Adrenal gland (tissue), 9 donors: ENCODE measurements at regions not wholly inside any gene's neighbourhood (a gene's known extent, or its start where the extent isn't known, plus 50 kb on each side); places are given as distances from the start of the nearest gene placed in this dataset.

Experiments used
- DNase-seq, 7 donors: peaks; one replicate each; pipeline ENCODE4 v3.0.0-alpha.2; 2019 to 2020
- H3K27ac ChIP-seq, 5 donors: fragments of 200-600 bp; sonication (generic) in 4 of 5; 1 replicate in 3 of 5; 2 replicates in 2 of 5; pipeline versions ENCODE4 v1.5.1 to v1.8.0; 2016 to 2020; ENCODE audit warnings: mild to moderate bottlenecking in 1 of 5
- H3K27me3 ChIP-seq: fragments of 200-600 bp; 2 replicates; pipeline ENCODE4 v1.8.0; 2021
- H3K36me3 ChIP-seq, 2 donors: fragments of 200-600 bp; replicated peaks in 1 of 2; 1 replicate in 1 of 2; 2 replicates in 1 of 2; pipeline versions ENCODE4 v1.5.1 to v1.8.0; 2018 to 2022
- H3K4me1 ChIP-seq, 2 donors: fragments of 200-600 bp; replicated peaks in 1 of 2; 1 replicate in 1 of 2; 2 replicates in 1 of 2; pipeline versions ENCODE4 v1.5.1 to v1.8.0; 2018 to 2021
- H3K4me3 ChIP-seq, 4 donors: fragments of 200-600 bp; sonication (generic) in 3 of 4; one replicate each; pipeline ENCODE4 v1.5.1; 2016 to 2018
- H3K9me3 ChIP-seq, 3 donors: fragments of 200-600 bp; sonication (generic) in 1 of 3; replicated peaks in 1 of 3; 1 replicate in 2 of 3; 2 replicates in 1 of 3; pipeline versions ENCODE4 v1.5.1 to v1.8.0; 2016 to 2021
- CTCF ChIP-seq, 6 experiments: fragments of 450-650 bp in 4 of 6; fragments of 200-600 bp in 2 of 6; sonication (generic) in 1 of 6; IDR thresholded peaks; 1 replicate in 5 of 6; 2 replicates in 1 of 6; pipeline versions ENCODE4 v1.5.1 to v1.8.0; 2016 to 2021; ENCODE audit warnings: antibody characterized with exemption in 6 of 6, mild to moderate bottlenecking in 2 of 6, moderate library complexity in 1 of 6
- POLR2A ChIP-seq, 2 donors: fragments of 450-650 bp; IDR thresholded peaks; one replicate each; pipeline ENCODE4 v1.6.1; 2017; ENCODE audit warnings: antibody characterized with exemption in 2 of 2, mild to moderate bottlenecking in 2 of 2, moderate library complexity in 1 of 2
- WGBS, 4 donors: extraction: QIAGEN DNeasy Blood & Tissue Kit in 2 of 4; methylation state at CpG; one replicate each; pipeline versions ENCODE4 v1.1.5 to v1.1.7; 2013 to 2017; 5-methylcytosine and 5-hydroxymethylcytosine counted together
- intact Hi-C, 2 donors: fragments of 100-400 bp; cut with DNase I; formaldehyde crosslinking; loops; one replicate each; pipeline versions ENCODE4 v1.14.1 to v1.15.0; 2022 to 2023
- donor health status: healthy with polysubstance abuse.
- donor health status: Bipolar disorder and iron deficiency.
- donor health status: DM: yes; HTN: yes; CAD: no.
- donor health status: DM: no; HTN: no; CAD: no.
- donor health status: DM: no; HTN: no; CAD: no.

DNA sequence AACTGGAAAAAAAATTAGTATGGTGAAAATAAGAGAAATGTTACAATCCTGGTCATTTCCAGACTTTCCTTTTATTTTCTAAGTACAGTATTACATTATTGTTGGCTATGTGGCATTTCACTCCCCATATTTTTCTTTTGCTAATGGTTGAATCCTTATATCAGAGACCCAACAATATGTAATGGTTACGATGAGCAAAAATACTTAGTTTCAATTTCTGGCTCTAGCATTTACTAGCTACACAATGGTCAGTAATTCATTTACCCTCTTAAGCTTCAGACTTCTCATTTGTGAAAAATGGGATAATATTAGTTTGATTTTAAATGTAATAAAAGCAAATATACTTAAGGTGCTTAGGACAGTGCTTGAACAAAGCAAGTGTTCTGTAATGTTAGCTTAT is 942.9 kb upstream of the PABPC4L start:
- DNase-seq = no peak
- H3K9me3 ChIP-seq = peaks cover 0 to 4% (median 0%) of the 10 kb centered on the region in 3 donors
- no peak for TF ChIP-seq POLR2A (IDR thresholded peaks at IDR 0.05)
- TF ChIP-seq CTCF (IDR thresholded peaks at IDR 0.05) = no peak
- no peaks in the 10 kb centered on the region for H3K4me1 ChIP-seq
- intact Hi-C loops = no loop called here
- H3K4me3 ChIP-seq = no peak overlapping the region
- 81 to 86% (median 84%) methylated on average over 1 of the region's 1 CpG for WGBS, 4 donors
- no peaks in the 10 kb centered on the region for H3K27me3 ChIP-seq
- H3K36me3 ChIP-seq = no peaks in the 10 kb centered on the region
- H3K27ac ChIP-seq = no peak overlapping the region

- TF ChIP-seq CTCF (IDR thresholded peaks at IDR 0.05) (no peak), POLR2A (IDR thresholded peaks at IDR 0.05) (no peak)
- Histone ChIP-seq H3K9me3 (no peaks in the 10 kb centered on the region), H3K4me1 (no peaks in the 10 kb centered on the region), H3K36me3 (no peaks in the 10 kb centered on the region), H3K27ac (no peak overlapping the region), H3K4me3 (no peak overlapping the region), H3K27me3 (no peaks in the 10 kb centered on the region)
- intact Hi-C loops = no loop called here
- DNase-seq = no peak
These were observed 922.6 kb upstream of the PABPC4L start for GRCh38 chr4:135124196-135124595.

DNA sequence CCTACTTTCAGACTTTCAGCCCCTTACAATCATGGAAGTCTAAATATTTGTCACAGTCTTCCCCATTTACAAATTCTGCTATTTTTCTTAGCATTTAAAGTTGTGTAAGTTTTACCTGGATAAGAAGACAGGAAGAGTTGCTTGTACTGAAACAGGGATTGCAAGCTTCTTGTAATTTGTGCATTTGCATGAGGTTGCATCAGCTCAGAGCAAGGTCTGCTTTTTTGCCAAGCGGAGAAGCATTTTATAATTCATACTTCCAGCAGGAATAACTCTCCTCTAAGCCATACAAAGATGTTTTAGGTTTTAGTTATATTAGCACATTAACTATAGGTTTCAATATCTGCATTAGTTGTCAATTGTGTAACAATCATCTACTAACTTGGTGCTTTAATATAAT is 922.0 kb upstream of the PABPC4L start:
- Histone ChIP-seq H3K36me3 (no peaks in the 10 kb centered on the region), H3K9me3 (no peaks in the 10 kb centered on the region), H3K4me3 (no peak overlapping the region), H3K4me1 (no peaks in the 10 kb centered on the region), H3K27me3 (no peaks in the 10 kb centered on the region), H3K27ac (no peak overlapping the region)
- intact Hi-C loops = no loop called here
- DNase-seq = no peak
- no peak for TF ChIP-seq POLR2A (IDR thresholded peaks at IDR 0.05)
- 91 to 97% (median 94%) methylated on average over 1 of the region's 1 CpG for WGBS, 4 donors

- H3K27ac ChIP-seq = no peak overlapping the region
- H3K4me3 ChIP-seq = no peak overlapping the region
- TF ChIP-seq CTCF (IDR thresholded peaks at IDR 0.05) (no peak), POLR2A (IDR thresholded peaks at IDR 0.05) (no peak)
- H3K9me3 ChIP-seq = no peaks in the 10 kb centered on the region
- intact Hi-C loops = no loop called here
- 82 to 90% (median 87%) methylated on average over 2 of the region's 2 CpGs for WGBS, 4 donors
- H3K36me3 ChIP-seq = no peaks in the 10 kb centered on the region
- DNase-seq = no peak
- H3K27me3 ChIP-seq = no peaks in the 10 kb centered on the region
- no peaks in the 10 kb centered on the region for H3K4me1 ChIP-seq
These were observed 920.9 kb upstream of the PABPC4L start for GRCh38 chr4:135122457-135122856.

GRCh38 chr4:135120195-135120594 is 918.6 kb upstream of the PABPC4L start:
- no peaks in the 10 kb centered on the region for H3K9me3 ChIP-seq
- WGBS, 4 donors = 58 to 73% (median 66%) methylated on average over 4 of the region's 4 CpGs
- no peak for DNase-seq
- no peak overlapping the region for H3K27ac ChIP-seq
- no peak overlapping the region for H3K4me3 ChIP-seq
- TF ChIP-seq CTCF (IDR thresholded peaks at IDR 0.05) (no peak), POLR2A (IDR thresholded peaks at IDR 0.05) (no peak)
- no peaks in the 10 kb centered on the region for H3K4me1 ChIP-seq
- intact Hi-C loops = no loop called here
- no peaks in the 10 kb centered on the region for H3K36me3 ChIP-seq
- no peaks in the 10 kb centered on the region for H3K27me3 ChIP-seq
